ENCODE measurements at regions not wholly inside any gene's neighbourhood (a gene's known extent, or its start where the extent isn't known, plus 50 kb on each side); places are given as distances from the start of the nearest gene placed in this dataset.

- Histone ChIP-seq H3K4me1 (ENCODE audit: control insufficient read depth, insufficient read depth, low read length) (no peaks in the 10 kb centered on the region), H3K36me3 (ENCODE audit: control insufficient read depth, insufficient read depth, low read length) (no peaks in the 10 kb centered on the region), H3K27me3 (ENCODE audit: control insufficient read depth, insufficient read depth, low read length) (no peaks in the 10 kb centered on the region), H3K4me3 (ENCODE audit: low read length) (no peak overlapping the region), H3K27ac (ENCODE audit: low read length) (no peak overlapping the region), H3K9me3 (ENCODE audit: control insufficient read depth, insufficient read depth, low read length) (no peaks in the 10 kb centered on the region)
- WGBS (ENCODE audit: insufficient coverage, insufficient read length) = no CpG with 5 or more reads among the region's 3 CpGs
- no peak for DNase-seq (ENCODE audit: low read depth, low spot score)
Measured at GRCh38 chr1:208648146-208648545, 404.0 kb upstream of the PLXNA2 start.

GRCh38 chr1:208652296-208653160 lies 408.3 kb upstream of the PLXNA2 start:
- no CpG with 5 or more reads among the region's 8 CpGs for WGBS (ENCODE audit: insufficient coverage, insufficient read length)
- H3K4me3 ChIP-seq (ENCODE audit: low read length) = no peak overlapping the region
- no peaks in the 10 kb centered on the region for H3K36me3 ChIP-seq (ENCODE audit: control insufficient read depth, insufficient read depth, low read length)
- H3K4me1 ChIP-seq (ENCODE audit: control insufficient read depth, insufficient read depth, low read length) = no peaks in the 10 kb centered on the region
- no peak overlapping the region for H3K27ac ChIP-seq (ENCODE audit: low read length)
- no peaks in the 10 kb centered on the region for H3K9me3 ChIP-seq (ENCODE audit: control insufficient read depth, insufficient read depth, low read length)
- H3K27me3 ChIP-seq (ENCODE audit: control insufficient read depth, insufficient read depth, low read length) = no peaks in the 10 kb centered on the region
- DNase-seq (ENCODE audit: low read depth, low spot score) = peak; percentile 60

DNA sequence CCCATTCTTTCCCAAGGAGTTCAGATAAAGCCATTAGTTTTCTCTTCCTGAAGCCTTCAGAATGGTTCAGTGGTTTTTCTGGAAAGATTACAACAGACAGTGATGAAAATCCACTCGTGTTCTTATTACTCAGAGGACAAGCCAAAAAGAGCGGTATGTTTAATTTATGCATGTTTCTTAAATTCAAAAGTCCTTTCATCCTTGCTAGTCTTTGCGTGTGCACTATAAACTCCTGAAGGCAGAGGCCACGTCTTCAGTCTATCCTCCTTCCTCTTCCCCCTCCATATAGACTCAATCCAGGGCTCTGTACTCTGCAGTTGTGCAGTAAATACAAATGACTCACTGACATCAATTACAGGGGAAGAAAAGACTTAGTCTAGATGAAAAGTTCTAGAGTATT lies 409.2 kb upstream of the PLXNA2 start:
- H3K9me3 ChIP-seq (ENCODE audit: control insufficient read depth, insufficient read depth, low read length) = no peaks in the 10 kb centered on the region
- no peaks in the 10 kb centered on the region for H3K4me1 ChIP-seq (ENCODE audit: control insufficient read depth, insufficient read depth, low read length)
- no peaks in the 10 kb centered on the region for H3K27me3 ChIP-seq (ENCODE audit: control insufficient read depth, insufficient read depth, low read length)
- H3K27ac ChIP-seq (ENCODE audit: low read length) = no peak overlapping the region
- no peak for DNase-seq (ENCODE audit: low read depth, low spot score)
- WGBS (ENCODE audit: insufficient coverage, insufficient read length) = no CpG with 5 or more reads among the region's 4 CpGs
- no peaks in the 10 kb centered on the region for H3K36me3 ChIP-seq (ENCODE audit: control insufficient read depth, insufficient read depth, low read length)
- no peak overlapping the region for H3K4me3 ChIP-seq (ENCODE audit: low read length)

DNA sequence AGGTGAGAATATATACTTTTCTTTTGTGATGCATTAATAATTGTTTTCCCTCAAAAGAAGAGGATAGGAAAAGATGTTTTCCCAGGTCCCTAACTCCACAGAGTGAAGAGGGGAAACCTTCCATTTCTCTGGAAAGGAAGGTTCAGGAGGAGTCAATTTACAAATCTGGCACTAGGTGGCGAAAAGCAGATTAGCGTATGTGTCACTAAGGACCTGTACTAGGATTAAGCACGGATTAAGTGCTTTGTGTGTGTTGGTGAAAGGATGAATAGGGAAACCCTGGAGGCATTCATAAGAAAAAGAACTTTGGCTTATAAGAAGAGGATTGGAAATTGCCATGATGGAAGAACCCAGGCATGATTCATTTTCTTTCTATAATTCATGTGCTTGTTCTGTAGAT lies 410.1 kb upstream of the PLXNA2 start:
- H3K27me3 ChIP-seq (ENCODE audit: control insufficient read depth, insufficient read depth, low read length) = no peaks in the 10 kb centered on the region
- no peaks in the 10 kb centered on the region for H3K36me3 ChIP-seq (ENCODE audit: control insufficient read depth, insufficient read depth, low read length)
- H3K27ac ChIP-seq (ENCODE audit: low read length) = no peak overlapping the region
- H3K4me1 ChIP-seq (ENCODE audit: control insufficient read depth, insufficient read depth, low read length) = no peaks in the 10 kb centered on the region
- no CpG with 5 or more reads among the region's 3 CpGs for WGBS (ENCODE audit: insufficient coverage, insufficient read length)
- DNase-seq (ENCODE audit: low read depth, low spot score) = no peak
- no peaks in the 10 kb centered on the region for H3K9me3 ChIP-seq (ENCODE audit: control insufficient read depth, insufficient read depth, low read length)
- H3K4me3 ChIP-seq (ENCODE audit: low read length) = no peak overlapping the region

GRCh38 chr1:208665936-208666335 lies 421.8 kb upstream of the PLXNA2 start:
- no peak for DNase-seq (ENCODE audit: low read depth, low spot score)
- Histone ChIP-seq H3K9me3 (ENCODE audit: control insufficient read depth, insufficient read depth, low read length) (no peaks in the 10 kb centered on the region), H3K27me3 (ENCODE audit: control insufficient read depth, insufficient read depth, low read length) (no peaks in the 10 kb centered on the region), H3K27ac (ENCODE audit: low read length) (no peak overlapping the region), H3K4me3 (ENCODE audit: low read length) (no peak overlapping the region), H3K36me3 (ENCODE audit: control insufficient read depth, insufficient read depth, low read length) (no peaks in the 10 kb centered on the region), H3K4me1 (ENCODE audit: control insufficient read depth, insufficient read depth, low read length) (no peaks in the 10 kb centered on the region)
- no CpG with 5 or more reads among the region's 4 CpGs for WGBS (ENCODE audit: insufficient coverage, insufficient read length)

DNA sequence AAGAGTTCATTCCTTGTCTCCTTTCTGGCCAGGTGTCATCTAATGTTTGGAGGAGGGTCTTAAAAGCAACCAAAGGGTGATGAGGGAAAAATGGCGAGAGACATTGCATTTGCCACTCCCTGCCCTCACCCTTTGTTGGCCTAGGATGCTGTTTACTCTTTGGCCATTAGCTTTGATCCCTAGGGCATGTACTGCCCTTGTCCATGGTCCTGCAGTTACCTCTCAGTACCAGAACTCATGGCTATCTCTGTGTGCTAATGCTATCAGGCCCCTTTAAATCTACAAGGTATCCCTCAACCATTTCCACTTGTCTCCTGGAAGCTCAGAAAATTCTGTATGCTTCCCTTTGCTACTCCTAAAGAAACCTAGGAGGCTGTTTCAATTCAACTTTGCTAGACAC lies 424.8 kb upstream of the PLXNA2 start:
- H3K36me3 ChIP-seq (ENCODE audit: control insufficient read depth, insufficient read depth, low read length) = no peaks in the 10 kb centered on the region
- no peaks in the 10 kb centered on the region for H3K27me3 ChIP-seq (ENCODE audit: control insufficient read depth, insufficient read depth, low read length)
- no CpG with 5 or more reads among the region's 1 CpG for WGBS (ENCODE audit: insufficient coverage, insufficient read length)
- H3K4me3 ChIP-seq (ENCODE audit: low read length) = no peak overlapping the region
- DNase-seq (ENCODE audit: low read depth, low spot score) = no peak
- no peaks in the 10 kb centered on the region for H3K9me3 ChIP-seq (ENCODE audit: control insufficient read depth, insufficient read depth, low read length)
- H3K27ac ChIP-seq (ENCODE audit: low read length) = no peak overlapping the region
- H3K4me1 ChIP-seq (ENCODE audit: control insufficient read depth, insufficient read depth, low read length) = no peaks in the 10 kb centered on the region

DNA sequence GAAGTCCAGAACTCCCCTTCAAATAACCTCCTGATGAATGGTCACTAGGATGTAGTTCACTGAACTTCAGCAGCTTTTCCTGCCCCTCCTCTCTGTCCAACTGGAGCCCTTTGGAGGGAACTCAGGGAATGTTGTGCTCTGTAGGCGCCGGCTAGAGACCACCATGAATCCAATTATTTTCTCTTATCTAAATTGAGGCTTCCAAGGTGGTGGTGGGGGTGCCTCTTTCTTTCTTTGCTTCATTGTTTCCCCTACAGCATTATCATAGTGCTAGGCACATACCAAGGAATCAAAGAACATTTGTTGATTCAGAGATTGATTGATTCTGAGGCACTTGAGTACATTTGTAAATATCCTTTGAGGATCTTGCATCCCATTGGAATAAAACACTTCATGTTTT lies 426.6 kb upstream of the PLXNA2 start:
- no peaks in the 10 kb centered on the region for H3K9me3 ChIP-seq (ENCODE audit: control insufficient read depth, insufficient read depth, low read length)
- H3K4me1 ChIP-seq (ENCODE audit: control insufficient read depth, insufficient read depth, low read length) = no peaks in the 10 kb centered on the region
- H3K27ac ChIP-seq (ENCODE audit: low read length) = no peak overlapping the region
- H3K4me3 ChIP-seq (ENCODE audit: low read length) = no peak overlapping the region
- H3K27me3 ChIP-seq (ENCODE audit: control insufficient read depth, insufficient read depth, low read length) = no peaks in the 10 kb centered on the region
- whole genome bisulfite sequencing (ENCODE audit: insufficient coverage, insufficient read length) = no CpG with 5 or more reads among the region's 2 CpGs
- H3K36me3 ChIP-seq (ENCODE audit: control insufficient read depth, insufficient read depth, low read length) = no peaks in the 10 kb centered on the region
- DNase-seq (ENCODE audit: low read depth, low spot score) = no peak

GRCh38 chr1:208681878-208682663 lies 437.9 kb upstream of the PLXNA2 start:
- Histone ChIP-seq H3K36me3 (ENCODE audit: control insufficient read depth, insufficient read depth, low read length) (no peaks in the 10 kb centered on the region), H3K27ac (ENCODE audit: low read length) (no peak overlapping the region), H3K4me3 (ENCODE audit: low read length) (no peak overlapping the region), H3K9me3 (ENCODE audit: control insufficient read depth, insufficient read depth, low read length) (no peaks in the 10 kb centered on the region), H3K4me1 (ENCODE audit: control insufficient read depth, insufficient read depth, low read length) (no peaks in the 10 kb centered on the region), H3K27me3 (ENCODE audit: control insufficient read depth, insufficient read depth, low read length) (no peaks in the 10 kb centered on the region)
- WGBS (ENCODE audit: insufficient coverage, insufficient read length) = no CpG with 5 or more reads among the region's 4 CpGs
- no peak for DNase-seq (ENCODE audit: low read depth, low spot score)

DNA sequence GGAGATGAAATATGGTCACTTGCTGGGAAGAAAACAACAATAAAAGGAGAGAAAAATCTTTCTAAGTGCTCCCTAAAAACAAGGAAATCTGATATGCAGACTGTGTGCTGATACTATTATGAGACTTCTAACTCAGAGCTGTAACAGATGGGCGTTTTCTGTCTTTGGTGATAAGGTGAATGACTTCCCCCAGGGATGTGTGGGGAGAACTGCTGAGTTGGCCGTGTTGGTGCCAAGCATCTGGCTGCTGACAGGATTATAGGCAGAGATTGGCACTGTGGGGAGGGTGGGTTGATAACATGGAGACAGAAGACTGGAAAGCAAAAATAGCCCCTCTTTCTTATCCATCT lies 438.5 kb upstream of the PLXNA2 start:
- Histone ChIP-seq H3K27me3 (ENCODE audit: control insufficient read depth, insufficient read depth, low read length) (no peaks in the 10 kb centered on the region), H3K4me3 (ENCODE audit: low read length) (no peak overlapping the region), H3K27ac (ENCODE audit: low read length) (no peak overlapping the region), H3K36me3 (ENCODE audit: control insufficient read depth, insufficient read depth, low read length) (no peaks in the 10 kb centered on the region), H3K4me1 (ENCODE audit: control insufficient read depth, insufficient read depth, low read length) (no peaks in the 10 kb centered on the region), H3K9me3 (ENCODE audit: control insufficient read depth, insufficient read depth, low read length) (no peaks in the 10 kb centered on the region)
- DNase-seq (ENCODE audit: low read depth, low spot score) = no peak
- WGBS (ENCODE audit: insufficient coverage, insufficient read length) = no CpG with 5 or more reads among the region's 2 CpGs

GRCh38 chr1:208683141-208683540 lies 439.0 kb upstream of the PLXNA2 start:
- DNase-seq (ENCODE audit: low read depth, low spot score) = no peak
- no peaks in the 10 kb centered on the region for H3K9me3 ChIP-seq (ENCODE audit: control insufficient read depth, insufficient read depth, low read length)
- no peaks in the 10 kb centered on the region for H3K27me3 ChIP-seq (ENCODE audit: control insufficient read depth, insufficient read depth, low read length)
- H3K27ac ChIP-seq (ENCODE audit: low read length) = no peak overlapping the region
- no peak overlapping the region for H3K4me3 ChIP-seq (ENCODE audit: low read length)
- H3K36me3 ChIP-seq (ENCODE audit: control insufficient read depth, insufficient read depth, low read length) = no peaks in the 10 kb centered on the region
- H3K4me1 ChIP-seq (ENCODE audit: control insufficient read depth, insufficient read depth, low read length) = no peaks in the 10 kb centered on the region
